ENCODE measurements at regions not wholly inside any gene's neighbourhood (a gene's known extent, or its start where the extent isn't known, plus 50 kb on each side); places are given as distances from the start of the nearest gene placed in this dataset.

DNA sequence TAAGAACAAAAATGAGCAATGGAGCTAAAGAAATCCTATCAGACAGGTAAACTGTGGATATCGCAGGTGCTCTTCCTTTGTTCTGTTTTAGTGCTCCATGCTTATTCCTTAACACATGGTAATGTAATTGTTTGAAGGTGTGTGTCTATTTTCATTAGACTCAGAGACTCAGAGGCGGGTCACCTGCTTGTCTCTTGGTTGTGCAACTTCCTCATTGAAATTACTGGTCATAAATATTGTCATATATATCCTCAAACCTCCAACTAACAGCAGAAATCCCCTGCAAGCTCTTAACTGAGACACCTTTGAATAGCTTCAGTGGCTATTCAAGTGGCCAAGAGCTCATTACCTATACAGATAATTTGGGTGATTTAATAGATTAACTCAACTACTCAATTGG, 177.2 kb downstream of the PTN start:
- H2AFZ ChIP-seq (ENCODE audit: low read depth, low read length): no peak overlapping the region
- DNase-seq (ENCODE audit: low read depth, low spot score) (no peak), FAIRE-seq (no peak)
- H3K27ac ChIP-seq (ENCODE audit: insufficient read depth, low read depth, low read length): no peak overlapping the region
- no peak overlapping the region for H3K4me3 ChIP-seq (replicated peaks in 1 of 3; ENCODE audit: insufficient read depth in 1 of 3, low read depth in 1 of 3, low read length in 3 of 3)
- H4K20me1 ChIP-seq (replicated peaks; ENCODE audit: control insufficient read depth, extremely low read depth, insufficient read depth, low read length): no peaks in the 10 kb centered on the region
- H3K9me3 ChIP-seq (replicated peaks; ENCODE audit: control insufficient read depth, insufficient read depth, low read length): no peaks in the 10 kb centered on the region
- H3K27me3 ChIP-seq (ENCODE audit: control insufficient read depth in 2 of 2, insufficient read depth in 2 of 2, low read length in 2 of 2): no peaks in the 10 kb centered on the region
- H3K4me1 ChIP-seq (ENCODE audit: control insufficient read depth, extremely low read depth, insufficient read depth, low read length): no peaks in the 10 kb centered on the region
- no peaks in the 10 kb centered on the region for H3K36me3 ChIP-seq (ENCODE audit: control insufficient read depth in 2 of 2, extremely low read depth in 1 of 2, insufficient read depth in 2 of 2, low read length in 2 of 2)
- no peak overlapping the region for H3K9ac ChIP-seq (replicated peaks; ENCODE audit: extremely low read depth, insufficient read depth, low read length)
- intact Hi-C loops (cut with micrococcal nuclease) (loop anchor here (10.0 kb wide), 1 partner anchor 458 kb away; no protein-coding TSS in a partner anchor), dilution Hi-C loops (cut with MboI; ENCODE audit: extremely low pct_ligation_motif_present, low sequenced_read_pairs) (no loop called here)
- BruUV-seq (replicated peaks): no TSS peak
- TF ChIP-seq, protein P1, sequence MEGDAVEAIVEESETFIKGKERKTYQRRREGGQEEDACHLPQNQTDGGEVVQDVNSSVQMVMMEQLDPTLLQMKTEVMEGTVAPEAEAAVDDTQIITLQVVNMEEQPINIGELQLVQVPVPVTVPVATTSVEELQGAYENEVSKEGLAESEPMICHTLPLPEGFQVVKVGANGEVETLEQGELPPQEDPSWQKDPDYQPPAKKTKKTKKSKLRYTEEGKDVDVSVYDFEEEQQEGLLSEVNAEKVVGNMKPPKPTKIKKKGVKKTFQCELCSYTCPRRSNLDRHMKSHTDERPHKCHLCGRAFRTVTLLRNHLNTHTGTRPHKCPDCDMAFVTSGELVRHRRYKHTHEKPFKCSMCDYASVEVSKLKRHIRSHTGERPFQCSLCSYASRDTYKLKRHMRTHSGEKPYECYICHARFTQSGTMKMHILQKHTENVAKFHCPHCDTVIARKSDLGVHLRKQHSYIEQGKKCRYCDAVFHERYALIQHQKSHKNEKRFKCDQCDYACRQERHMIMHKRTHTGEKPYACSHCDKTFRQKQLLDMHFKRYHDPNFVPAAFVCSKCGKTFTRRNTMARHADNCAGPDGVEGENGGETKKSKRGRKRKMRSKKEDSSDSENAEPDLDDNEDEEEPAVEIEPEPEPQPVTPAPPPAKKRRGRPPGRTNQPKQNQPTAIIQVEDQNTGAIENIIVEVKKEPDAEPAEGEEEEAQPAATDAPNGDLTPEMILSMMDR (IDR thresholded peaks at IDR 0.05; ENCODE audit: extremely low read depth in 1 of 2, insufficient read depth in 1 of 2, low read depth in 1 of 2, low read length in 2 of 2): no peak
- TF ChIP-seq POLR2A (IDR thresholded peaks at IDR 0.05; ENCODE audit: low read depth, low read length) (no peak), POLR2AphosphoS5 (IDR thresholded peaks at IDR 0.05; ENCODE audit: insufficient read depth, low read depth, low read length) (no peak), GATA2 (IDR thresholded peaks at IDR 0.05; ENCODE audit: insufficient read depth, insufficient read length, low read depth, low read length) (no peak), FOS (IDR thresholded peaks at IDR 0.05; ENCODE audit: borderline replicate concordance, insufficient read depth, low read length) (no peak), EZH2 (IDR thresholded peaks at IDR 0.05; ENCODE audit: borderline replicate concordance, low read depth, low read length, severe bottlenecking) (no peak), MYC (IDR thresholded peaks at IDR 0.05; ENCODE audit: low read depth, low read length) (no peak), JUN (IDR thresholded peaks at IDR 0.05; ENCODE audit: borderline replicate concordance, insufficient read depth, insufficient read length, low read depth) (no peak)
- TF ChIP-seq, protein P2, sequence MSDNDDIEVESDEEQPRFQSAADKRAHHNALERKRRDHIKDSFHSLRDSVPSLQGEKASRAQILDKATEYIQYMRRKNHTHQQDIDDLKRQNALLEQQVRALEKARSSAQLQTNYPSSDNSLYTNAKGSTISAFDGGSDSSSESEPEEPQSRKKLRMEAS (IDR thresholded peaks at IDR 0.05; ENCODE audit: insufficient read depth, insufficient read length): no peak
- H3K9me1 ChIP-seq (replicated peaks; ENCODE audit: control insufficient read depth, extremely low read depth, insufficient read depth, low read length): no peaks in the 10 kb centered on the region
- ChIA-PET CTCF (no interaction called here), POLR2A (no interaction called here)
- H3K4me2 ChIP-seq (ENCODE audit: insufficient read depth, low read length): no peak overlapping the region
- no peaks in the 10 kb centered on the region for H3K79me2 ChIP-seq (ENCODE audit: control insufficient read depth, insufficient read depth, low read length)
